DMS53 treated with DMSO at 0.1 percent for 48 hours (cell line): ENCODE measurements at regions not wholly inside any gene's neighbourhood (a gene's known extent, or its start where the extent isn't known, plus 50 kb on each side); places are given as distances from the start of the nearest gene placed in this dataset.
"Not testable (repeated sequence)": the region's sequence is repeated elsewhere in the genome, so short reads cannot be mapped to it uniquely, and the experiment has no call there.

Experiments used
- DNase-seq: peaks from one replicate; lab custom pipeline; 2025; ENCODE audit not compliant: unreplicated experiment; lab: John Stamatoyannopoulos, UW

- no peak for DNase-seq
Observed at GRCh38 chr6:116982401-116982800, 105.4 kb downstream of the RFX6 start.

- DNase-seq, result no peak
Observed at GRCh38 chr6:116983375-116983774, 106.3 kb downstream of the RFX6 start.

GRCh38 chr6:116986819-116987218 is 109.8 kb downstream of the RFX6 start:
- no peak for DNase-seq

GRCh38 chr6:116990679-116991078 is 113.6 kb downstream of the RFX6 start:
- DNase-seq, result no peak

- no peak for DNase-seq
Observed at GRCh38 chr6:116992546-116992945, 115.5 kb downstream of the RFX6 start.

- no peak for DNase-seq
Observed at GRCh38 chr6:116994447-116994846, 117.4 kb downstream of the RFX6 start.

- DNase-seq, result no peak
Observed at GRCh38 chr6:116996842-116997241, 119.8 kb downstream of the RFX6 start.

GRCh38 chr6:116997496-116997895 is 120.5 kb downstream of the RFX6 start:
- DNase-seq, result no peak

- DNase-seq, result no peak
Observed at GRCh38 chr6:117007659-117008058, 130.6 kb downstream of the RFX6 start.

- DNase-seq, result no peak
Observed at GRCh38 chr6:117008618-117009017, 131.6 kb downstream of the RFX6 start.

GRCh38 chr6:117014641-117015473 is 137.8 kb downstream of the RFX6 start:
- DNase-seq, result not testable (repeated sequence)

- DNase-seq, result not testable (repeated sequence)
Observed at GRCh38 chr6:117015474-117015804, 138.4 kb downstream of the RFX6 start.

GRCh38 chr6:117018771-117019170 is 141.7 kb downstream of the RFX6 start:
- DNase-seq, result no peak

- DNase-seq, result no peak
Observed at GRCh38 chr6:117022774-117023173, 145.7 kb downstream of the RFX6 start.

GRCh38 chr6:117025310-117025709 is 148.3 kb downstream of the RFX6 start:
- DNase-seq, result no peak

GRCh38 chr6:117028256-117028655 is 151.2 kb downstream of the RFX6 start:
- DNase-seq, result no peak

GRCh38 chr6:117034547-117034946 is 157.5 kb downstream of the RFX6 start:
- no peak for DNase-seq

GRCh38 chr6:117034971-117035370 is 157.9 kb downstream of the RFX6 start:
- DNase-seq, result no peak

GRCh38 chr6:117050301-117050700 is 173.3 kb downstream of the RFX6 start:
- DNase-seq, result no peak

- DNase-seq, result peak; percentile 41
Observed at GRCh38 chr6:117072134-117072533, 193.2 kb upstream of the VGLL2 start.

- no peak for DNase-seq
Observed at GRCh38 chr6:117072781-117073180, 192.6 kb upstream of the VGLL2 start.

GRCh38 chr6:117074672-117075071 is 190.7 kb upstream of the VGLL2 start:
- DNase-seq, result no peak

GRCh38 chr6:117075218-117075617 is 190.1 kb upstream of the VGLL2 start:
- no peak for DNase-seq
